Cardiac muscle cell (in vitro differentiated cells and primary cell): ENCODE measurements at regions not wholly inside any gene's neighbourhood (a gene's known extent, or its start where the extent isn't known, plus 50 kb on each side); places are given as distances from the start of the nearest gene placed in this dataset.

ENCODE experiments used
- DNase-seq, 2 donors: peaks; one replicate each; pipeline versions ENCODE4 v3.0.0 to v3.0.0-alpha.2; 2010 to 2017; ENCODE audit warnings: low read depth in 1 of 2, low spot score in 1 of 2
- H3K27ac ChIP-seq: fragments of 200-600 bp; sonication (generic); 2 replicates; pipeline ENCODE4 v1.5.1; 2016
- H3K27me3 ChIP-seq: fragments of 200-600 bp; sonication (generic); 2 replicates; pipeline ENCODE4 v1.6.0; 2016; ENCODE audit warnings: control low read depth
- H3K36me3 ChIP-seq: fragments of 200-600 bp; sonication (generic); 2 replicates; pipeline ENCODE4 v1.5.1; 2016; ENCODE audit warnings: control low read depth
- H3K4me1 ChIP-seq: fragments of 200-600 bp; sonication (generic); 2 replicates; pipeline ENCODE4 v1.8.1; 2017; ENCODE audit warnings: low read depth, mild to moderate bottlenecking, mixed run types
- H3K4me3 ChIP-seq: fragments of 200-600 bp; sonication (generic); 2 replicates; pipeline ENCODE4 v1.5.1; 2016; ENCODE audit warnings: mild to moderate bottlenecking
- H3K9me3 ChIP-seq: fragments of 200-600 bp; sonication (generic); 2 replicates; pipeline ENCODE4 v1.5.1; 2017; ENCODE audit warnings: low read depth, mild to moderate bottlenecking, control low read depth
- TF ChIP-seq, protein P1 (sequence below): IDR thresholded peaks from 2 replicates; pipeline ENCODE4 v1.5.1; 2012; ENCODE audit warnings: low read depth, mild to moderate bottlenecking, low read length

DNA sequence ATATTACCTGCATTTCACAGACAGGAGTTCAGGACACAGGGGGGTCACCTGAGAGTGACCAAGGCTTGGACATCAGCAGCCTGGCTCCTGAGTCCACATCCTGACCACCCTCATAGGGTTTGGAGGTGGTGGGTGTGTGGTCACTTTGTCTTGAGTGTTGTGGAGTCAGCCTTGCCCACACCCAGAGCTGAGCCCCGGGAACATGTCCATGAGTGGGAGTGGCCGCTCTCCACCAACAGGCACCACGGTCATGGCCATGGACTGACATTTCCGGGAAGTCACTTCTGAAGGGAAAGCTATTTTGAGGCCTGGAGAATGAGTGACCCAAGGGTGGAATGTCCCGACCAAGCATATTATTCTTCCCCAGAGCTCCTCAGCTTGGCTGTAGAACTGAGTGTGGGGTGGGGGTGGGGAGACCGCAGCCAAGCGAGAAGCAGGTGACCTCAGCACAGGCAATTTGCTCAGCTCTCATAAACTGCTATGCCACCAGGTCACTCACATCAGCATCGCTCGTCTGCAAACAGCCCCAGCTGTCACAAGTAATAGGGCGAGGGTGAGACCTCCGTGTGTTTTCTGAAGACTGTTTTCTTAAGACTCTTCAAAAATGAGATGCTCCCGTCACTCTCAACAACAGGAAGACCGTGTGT, 348.6 kb upstream of the CDH4 start:
- H3K4me1 ChIP-seq, result no peaks in the 10 kb centered on the region
- no peaks in the 10 kb centered on the region for H3K9me3 ChIP-seq
- DNase-seq, result no peak
- no peak overlapping the region for H3K4me3 ChIP-seq
- TF ChIP-seq, protein P1, sequence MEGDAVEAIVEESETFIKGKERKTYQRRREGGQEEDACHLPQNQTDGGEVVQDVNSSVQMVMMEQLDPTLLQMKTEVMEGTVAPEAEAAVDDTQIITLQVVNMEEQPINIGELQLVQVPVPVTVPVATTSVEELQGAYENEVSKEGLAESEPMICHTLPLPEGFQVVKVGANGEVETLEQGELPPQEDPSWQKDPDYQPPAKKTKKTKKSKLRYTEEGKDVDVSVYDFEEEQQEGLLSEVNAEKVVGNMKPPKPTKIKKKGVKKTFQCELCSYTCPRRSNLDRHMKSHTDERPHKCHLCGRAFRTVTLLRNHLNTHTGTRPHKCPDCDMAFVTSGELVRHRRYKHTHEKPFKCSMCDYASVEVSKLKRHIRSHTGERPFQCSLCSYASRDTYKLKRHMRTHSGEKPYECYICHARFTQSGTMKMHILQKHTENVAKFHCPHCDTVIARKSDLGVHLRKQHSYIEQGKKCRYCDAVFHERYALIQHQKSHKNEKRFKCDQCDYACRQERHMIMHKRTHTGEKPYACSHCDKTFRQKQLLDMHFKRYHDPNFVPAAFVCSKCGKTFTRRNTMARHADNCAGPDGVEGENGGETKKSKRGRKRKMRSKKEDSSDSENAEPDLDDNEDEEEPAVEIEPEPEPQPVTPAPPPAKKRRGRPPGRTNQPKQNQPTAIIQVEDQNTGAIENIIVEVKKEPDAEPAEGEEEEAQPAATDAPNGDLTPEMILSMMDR, result no peak
- no peaks in the 10 kb centered on the region for H3K36me3 ChIP-seq
- no peaks in the 10 kb centered on the region for H3K27me3 ChIP-seq
- no peak overlapping the region for H3K27ac ChIP-seq

DNA sequence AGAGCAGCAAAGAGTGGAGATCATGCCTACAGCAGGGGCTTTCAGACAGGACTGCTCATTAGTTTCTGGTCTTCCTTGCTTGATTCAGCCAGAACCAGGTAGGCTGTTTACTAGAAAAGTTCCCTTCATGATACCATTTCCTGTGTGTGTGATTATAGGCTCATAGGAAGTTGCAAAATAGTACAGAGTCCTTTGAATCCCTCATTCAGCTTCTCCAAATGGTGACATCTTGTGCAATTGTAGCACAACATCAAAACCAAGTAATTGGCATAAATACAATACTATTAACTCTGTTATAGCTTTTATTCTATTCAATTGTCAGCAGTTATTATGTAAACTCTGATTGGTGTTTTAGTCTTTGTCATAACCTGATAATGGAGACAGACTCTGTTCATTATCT, 347.3 kb upstream of the CDH4 start:
- no peak for DNase-seq
- Histone ChIP-seq H3K27ac (no peak overlapping the region), H3K36me3 (no peaks in the 10 kb centered on the region), H3K9me3 (no peaks in the 10 kb centered on the region), H3K4me1 (no peaks in the 10 kb centered on the region), H3K27me3 (no peaks in the 10 kb centered on the region), H3K4me3 (no peak overlapping the region)
- TF ChIP-seq, protein P1, result no peak

DNA sequence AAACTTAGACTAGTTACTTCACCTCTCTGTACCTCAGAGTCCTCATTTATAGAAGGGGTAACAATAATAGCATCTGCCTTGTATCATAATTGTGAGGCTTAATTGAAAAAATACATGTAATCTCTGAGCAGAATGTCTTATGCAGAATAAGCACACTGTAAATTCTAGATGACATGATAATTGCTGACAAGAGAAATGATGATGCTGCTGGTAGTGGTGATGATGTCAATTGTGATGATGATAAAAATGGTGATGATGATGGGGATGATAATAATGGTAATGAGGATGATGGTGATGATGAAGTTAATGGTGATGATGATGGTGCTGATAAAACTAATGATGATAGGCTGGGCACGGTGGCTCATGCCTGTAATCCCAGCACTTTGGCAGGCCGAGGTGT, 346.1 kb upstream of the CDH4 start:
- no peaks in the 10 kb centered on the region for H3K36me3 ChIP-seq
- H3K27ac ChIP-seq, result no peak overlapping the region
- TF ChIP-seq, protein P1, result no peak
- H3K4me1 ChIP-seq, result no peaks in the 10 kb centered on the region
- no peaks in the 10 kb centered on the region for H3K9me3 ChIP-seq
- no peak for DNase-seq
- no peaks in the 10 kb centered on the region for H3K27me3 ChIP-seq
- H3K4me3 ChIP-seq, result no peak overlapping the region

DNA sequence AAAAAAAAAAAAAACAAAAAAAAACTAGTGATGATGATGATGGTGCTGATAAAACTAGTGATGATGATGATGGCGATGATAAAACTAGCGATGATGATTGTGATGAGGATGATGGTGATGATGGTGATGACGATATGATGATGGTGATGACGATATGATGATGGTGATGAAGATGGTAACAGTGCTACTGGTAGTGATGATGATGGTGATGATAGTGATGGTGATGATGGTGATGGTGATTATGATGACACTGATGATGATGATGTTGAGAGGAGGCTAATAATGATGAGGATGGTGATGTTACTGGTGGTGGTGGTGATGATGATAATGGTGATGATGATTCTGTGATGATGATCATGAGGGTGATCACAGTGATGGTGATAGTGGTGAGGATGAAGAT, 345.5 kb upstream of the CDH4 start:
- Histone ChIP-seq H3K4me3 (no peak overlapping the region), H3K27ac (no peak overlapping the region), H3K9me3 (no peaks in the 10 kb centered on the region), H3K27me3 (no peaks in the 10 kb centered on the region), H3K36me3 (no peaks in the 10 kb centered on the region), H3K4me1 (no peaks in the 10 kb centered on the region)
- no peak for DNase-seq
- TF ChIP-seq, protein P1, result no peak

DNA sequence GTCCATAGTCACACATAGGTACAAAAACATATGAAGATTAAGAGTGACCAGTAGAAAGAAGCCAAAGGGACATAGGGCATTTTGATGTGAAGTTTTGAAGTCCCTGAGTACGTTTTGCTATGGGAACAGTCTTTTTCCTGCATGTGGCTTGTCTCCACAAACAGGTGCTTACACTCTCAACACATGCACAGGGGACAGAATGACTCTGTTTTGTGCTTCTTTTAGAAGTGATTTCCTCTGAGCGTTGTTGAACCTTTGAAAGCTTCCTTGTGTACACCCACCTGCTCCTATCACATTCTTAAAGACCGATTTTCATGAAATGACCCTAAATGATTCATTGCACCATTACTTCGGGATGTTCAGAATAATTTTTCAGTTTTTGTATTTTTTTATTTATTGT, 338.8 kb upstream of the CDH4 start:
- no peaks in the 10 kb centered on the region for H3K27me3 ChIP-seq
- no peaks in the 10 kb centered on the region for H3K4me1 ChIP-seq
- no peak overlapping the region for H3K4me3 ChIP-seq
- TF ChIP-seq, protein P1, result no peak
- no peaks in the 10 kb centered on the region for H3K9me3 ChIP-seq
- no peak overlapping the region for H3K27ac ChIP-seq
- no peaks in the 10 kb centered on the region for H3K36me3 ChIP-seq
- no peak for DNase-seq
